Activated CD8-positive, alpha-beta memory T cell treated with anti-CD3 and anti-CD28 coated beads for 4 hours (primary cell): ENCODE measurements at regions not wholly inside any gene's neighbourhood (a gene's known extent, or its start where the extent isn't known, plus 50 kb on each side); places are given as distances from the start of the nearest gene placed in this dataset.

Experiments used
- DNase-seq, 2 donors: peaks; one replicate each; pipeline ENCODE4 v3.0.0-alpha.2; 2020; ENCODE audit warnings: low read depth in 2 of 2

GRCh38 chr14:22456998-22457594, 131.9 kb downstream of the DAD1 start:
- DNase-seq: no peak

- no peak for DNase-seq
Observed at GRCh38 chr14:22456421-22456820, 132.6 kb downstream of the DAD1 start.

DNA sequence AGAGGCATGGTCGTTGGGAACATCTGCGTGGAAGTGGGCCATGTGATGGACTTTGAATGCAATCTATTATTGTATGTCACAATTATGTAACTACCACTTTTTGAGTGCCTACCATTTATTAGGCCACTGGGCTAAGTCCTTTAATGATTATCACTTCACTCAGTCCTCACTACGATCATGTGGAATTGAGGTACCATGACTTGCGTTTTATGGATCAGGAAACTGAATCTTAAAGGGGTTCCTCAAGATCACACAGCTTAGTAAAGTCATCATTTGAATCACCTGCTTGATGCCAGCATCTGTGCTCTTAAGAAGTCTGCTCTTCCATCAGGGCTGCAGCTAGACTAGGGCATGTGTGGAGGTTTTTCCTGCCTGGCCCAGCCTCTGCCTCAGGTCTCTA, 136.7 kb downstream of the DAD1 start:
- no peak for DNase-seq

- no peak for DNase-seq
Observed at GRCh38 chr14:22450266-22450665, 138.8 kb downstream of the DAD1 start.

DNA sequence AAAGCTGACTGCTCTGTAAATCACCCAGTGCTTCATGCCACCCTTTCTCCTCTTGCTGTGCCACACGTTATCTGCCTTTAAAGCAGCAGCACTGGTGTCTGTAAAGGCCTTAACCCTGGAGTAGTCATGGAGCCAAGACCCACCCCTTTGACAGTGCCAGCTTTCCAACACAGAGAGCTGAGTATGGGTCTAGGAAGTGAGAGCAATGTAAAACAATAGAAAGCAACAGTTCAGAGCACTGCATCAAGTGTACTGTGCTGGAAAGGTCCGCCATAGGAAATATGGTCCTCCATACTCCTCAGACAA, 139.5 kb downstream of the DAD1 start:
- DNase-seq: no peak

DNA sequence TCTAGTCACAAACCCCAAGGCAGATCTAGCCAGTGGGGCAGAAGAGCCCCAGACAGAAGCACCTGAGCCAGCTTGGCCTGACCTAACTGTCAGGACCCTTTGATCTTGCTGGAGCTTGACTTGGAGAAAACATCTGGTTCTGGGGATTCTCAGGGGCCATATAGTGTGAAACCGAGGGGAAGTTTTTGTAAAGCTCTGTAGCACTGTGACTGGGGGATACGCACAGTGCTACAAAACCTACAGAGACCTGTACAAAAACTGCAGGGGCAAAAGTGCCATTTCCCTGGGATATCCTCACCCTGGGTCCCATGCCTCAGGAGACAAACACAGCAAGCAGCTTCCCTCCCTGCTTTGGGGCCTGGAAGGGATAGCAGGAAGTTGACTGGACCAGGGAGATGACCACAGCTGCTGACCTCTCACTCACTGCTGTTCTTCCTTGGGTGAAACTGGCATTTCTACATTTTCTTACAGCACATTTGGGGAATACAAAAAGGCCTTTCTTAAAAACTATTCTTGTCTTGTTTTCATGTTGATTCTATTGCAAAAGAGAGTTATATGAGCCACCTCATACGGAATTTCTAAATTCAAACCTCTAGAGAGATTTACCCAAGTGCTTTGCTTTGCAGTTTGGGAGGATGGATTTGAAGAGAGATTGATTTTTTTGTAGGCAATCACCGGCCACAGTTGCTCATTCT, 140.0 kb downstream of the DAD1 start:
- no peak for DNase-seq

DNA sequence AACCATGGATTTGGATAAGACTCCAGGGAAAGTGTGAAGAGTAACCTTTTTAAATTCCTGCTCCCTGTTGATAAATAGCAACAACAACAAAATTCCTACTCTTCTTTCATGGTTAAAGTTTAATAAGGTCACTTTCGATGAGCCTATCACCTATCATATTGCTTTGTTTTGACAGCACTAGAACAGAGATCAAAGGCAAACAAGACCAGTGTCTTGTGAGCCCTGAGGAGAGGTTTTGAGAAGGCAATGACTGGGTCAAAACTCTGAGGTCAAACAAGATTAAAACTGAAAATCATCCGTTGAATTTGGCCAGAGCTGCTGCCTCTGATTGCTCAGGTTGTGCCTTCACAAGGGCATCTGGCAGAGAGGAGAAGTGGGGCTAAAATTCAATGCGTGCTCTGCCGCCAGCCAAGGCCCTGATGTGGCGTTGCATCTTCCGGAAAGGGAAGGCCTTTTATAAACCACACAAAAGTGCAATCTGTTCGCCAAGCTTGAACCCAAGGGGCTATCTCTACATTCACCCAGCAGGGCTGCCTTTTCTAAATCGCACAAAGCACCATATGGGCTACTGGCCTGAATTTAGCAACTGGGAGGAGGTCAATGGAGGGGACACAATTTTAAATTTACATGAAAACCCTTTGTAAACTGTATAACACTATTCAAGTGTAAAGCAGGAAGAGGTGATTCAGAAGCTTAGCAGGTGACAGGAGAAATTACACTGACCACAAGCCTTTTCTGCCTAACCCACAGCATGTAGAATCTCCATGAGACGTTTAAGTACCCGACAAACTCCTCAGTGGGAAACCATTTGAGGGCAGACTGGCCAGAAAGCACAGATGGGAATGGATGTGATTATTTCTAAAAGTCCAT, 140.8 kb downstream of the DAD1 start:
- no peak for DNase-seq

DNA sequence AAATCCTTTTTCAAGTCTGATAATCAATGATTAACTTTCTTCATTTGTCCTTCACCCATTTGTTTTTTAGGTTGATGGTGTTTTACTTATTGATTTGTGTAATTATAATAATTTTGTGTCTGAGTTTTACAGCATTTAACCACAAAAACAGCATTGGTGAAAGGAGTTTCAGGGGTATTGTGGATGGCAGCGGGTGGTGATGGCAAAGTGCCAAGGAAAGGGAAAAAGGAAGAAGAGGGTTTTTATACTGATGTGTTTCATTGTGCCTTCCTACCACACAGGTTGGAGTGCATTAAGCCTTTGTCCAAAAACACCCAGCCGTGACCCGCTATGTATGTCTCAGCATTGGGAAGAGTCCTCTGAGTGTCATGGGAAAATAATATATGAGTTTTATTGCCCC, 150.3 kb downstream of the DAD1 start:
- no peak for DNase-seq

DNA sequence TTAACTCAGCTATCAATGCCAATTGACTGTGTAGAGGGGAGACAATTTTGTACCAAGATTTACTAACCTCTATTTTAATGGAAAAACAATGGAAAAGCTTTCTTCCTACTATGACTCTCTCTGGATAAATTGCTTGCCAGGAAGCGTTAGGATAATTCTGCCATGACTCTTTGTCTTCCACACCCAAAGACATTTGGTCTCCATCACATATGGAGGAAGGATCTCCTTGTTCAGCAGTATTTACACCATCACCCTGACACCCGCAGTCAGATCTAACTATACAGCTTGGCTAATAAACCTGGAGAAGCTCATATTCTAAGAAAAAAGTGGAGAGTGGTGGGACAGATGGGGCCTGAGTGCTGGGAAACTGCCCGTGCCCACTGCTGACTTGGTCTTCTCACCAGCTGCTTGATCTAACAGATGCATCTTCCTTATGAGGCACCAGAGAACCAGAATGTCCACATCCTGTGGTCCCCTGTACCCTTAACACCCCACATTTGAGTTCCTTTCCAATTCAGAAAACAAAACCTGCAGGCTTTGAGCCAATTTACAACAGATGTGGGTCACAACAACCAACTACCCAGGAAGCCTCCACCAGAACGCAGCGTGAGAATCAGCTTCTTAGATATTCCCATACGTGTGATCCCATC, 154.0 kb downstream of the DAD1 start:
- DNase-seq: no peak

GRCh38 chr14:22434030-22434429, 155.0 kb downstream of the DAD1 start:
- no peak for DNase-seq

- no peak for DNase-seq
Observed at GRCh38 chr14:22433069-22433468, 156.0 kb downstream of the DAD1 start.

GRCh38 chr14:22432348-22432976, 156.6 kb downstream of the DAD1 start:
- no peak for DNase-seq

- no peak for DNase-seq
Observed at GRCh38 chr14:22429546-22430294, 159.3 kb downstream of the DAD1 start.

DNA sequence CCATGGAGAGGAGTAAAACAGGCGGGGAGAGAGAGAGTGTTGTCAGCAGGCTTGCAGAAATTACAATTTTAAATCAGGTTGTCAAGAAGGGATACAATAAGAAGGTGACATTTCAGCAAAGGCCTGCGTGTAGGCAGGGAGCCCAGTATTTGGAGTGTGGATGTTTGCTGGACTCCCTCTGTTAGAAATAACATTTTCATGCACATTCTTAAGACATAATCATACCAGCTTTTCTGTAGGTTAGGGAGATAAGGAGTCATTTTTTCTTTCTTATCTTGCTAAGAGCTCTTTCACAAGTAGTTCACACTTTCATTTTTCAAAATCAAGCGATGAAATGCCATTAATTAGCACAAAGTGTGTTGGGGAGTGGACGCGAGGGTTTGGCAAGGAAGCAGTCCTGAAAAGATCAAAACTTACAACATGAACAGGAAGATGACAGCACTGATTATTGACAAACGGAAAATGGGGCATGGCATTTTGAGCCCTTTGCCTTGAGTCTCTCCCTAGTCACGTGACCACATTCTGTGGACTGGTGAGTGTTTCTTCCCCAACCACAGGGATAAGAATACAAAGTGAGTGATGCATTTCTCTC, 160.2 kb downstream of the DAD1 start:
- DNase-seq: no peak

DNA sequence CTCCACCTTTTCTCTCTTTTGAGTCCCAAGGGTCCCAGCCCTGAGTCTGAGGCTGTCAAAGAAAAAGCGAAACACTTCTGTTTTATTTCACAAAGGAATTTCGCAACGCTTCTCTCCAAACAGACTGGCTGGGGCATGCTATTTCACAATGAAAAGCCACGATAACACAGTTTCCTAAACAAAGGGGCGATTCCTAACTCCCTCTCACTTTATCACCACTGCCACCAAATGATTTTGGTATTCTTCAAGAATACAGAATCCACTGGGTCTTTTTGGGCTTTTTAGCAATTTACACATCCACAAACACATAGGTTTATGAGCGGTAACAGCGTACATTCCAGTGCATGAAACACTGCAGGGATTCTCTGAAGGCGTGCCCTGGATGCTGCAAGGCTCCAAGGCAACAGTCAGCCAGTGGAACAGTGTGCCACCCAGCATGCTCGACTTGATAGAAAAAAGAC, 161.2 kb downstream of the DAD1 start:
- no peak for DNase-seq

DNA sequence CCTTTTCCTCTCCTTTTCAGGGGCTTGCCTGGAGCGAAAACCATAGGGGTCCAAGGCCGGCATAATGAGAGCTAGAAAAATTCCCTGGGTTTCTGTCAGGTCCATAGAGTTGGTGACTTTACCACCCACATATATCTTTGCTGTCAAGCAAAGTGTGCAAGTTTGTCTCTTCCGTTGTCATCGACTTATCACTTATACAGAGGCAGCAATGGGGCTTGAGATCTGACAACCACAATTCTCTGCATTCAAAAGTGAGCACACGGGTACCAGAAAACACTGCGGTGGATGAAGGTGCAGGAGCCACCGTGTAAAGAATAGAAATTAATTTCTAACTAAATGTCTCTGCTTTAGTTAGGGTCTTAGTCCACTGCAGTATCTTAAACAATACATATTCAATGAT, 162.3 kb downstream of the DAD1 start:
- no peak for DNase-seq

DNA sequence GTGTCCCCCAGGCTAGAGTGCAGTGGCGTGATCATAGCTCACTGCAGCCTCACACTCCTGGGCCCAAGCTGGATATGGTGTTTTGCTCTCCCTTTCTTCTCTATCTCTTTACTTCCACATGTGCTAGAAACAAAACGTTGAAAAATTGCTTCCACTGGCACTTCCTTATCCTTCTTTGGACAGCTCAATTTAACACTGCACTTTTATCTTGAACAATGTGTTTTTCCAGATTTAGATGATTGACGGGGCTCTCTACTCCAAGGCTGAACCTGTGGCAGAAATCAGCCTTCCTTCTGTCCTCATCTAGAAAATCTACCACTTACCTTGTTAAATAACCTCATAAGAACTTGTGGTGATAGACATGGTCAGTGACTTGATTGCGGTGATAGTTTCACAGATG, 165.1 kb downstream of the DAD1 start:
- no peak for DNase-seq

- DNase-seq: no peak
Observed at GRCh38 chr14:22422238-22422637, 166.8 kb downstream of the DAD1 start.

- no peak for DNase-seq
Observed at GRCh38 chr14:22420598-22421186, 168.3 kb downstream of the DAD1 start.

DNA sequence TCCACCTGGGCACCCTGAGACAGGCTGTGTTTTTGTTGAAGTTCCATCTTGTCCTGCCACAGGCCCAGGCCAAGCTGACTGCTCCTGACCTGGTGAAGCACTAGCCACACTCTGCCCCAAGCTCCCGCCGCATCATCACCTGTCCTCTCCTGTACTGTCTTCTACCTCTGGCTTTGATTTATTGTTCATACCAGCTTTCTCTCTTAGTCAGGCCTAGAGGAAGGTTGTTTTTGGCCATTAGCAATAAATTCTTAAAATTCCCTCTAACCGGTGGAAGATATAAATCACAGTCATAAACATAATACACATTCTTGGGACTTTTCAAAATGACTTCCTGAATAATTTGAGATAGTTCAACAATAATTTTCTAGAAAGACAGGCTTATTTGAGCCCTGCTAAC, 169.4 kb downstream of the DAD1 start:
- no peak for DNase-seq

GRCh38 chr14:22418631-22419030, 170.4 kb downstream of the DAD1 start:
- DNase-seq: no peak
